ENCODE measurements at regions not wholly inside any gene's neighbourhood (a gene's known extent, or its start where the extent isn't known, plus 50 kb on each side); places are given as distances from the start of the nearest gene placed in this dataset.

- Histone ChIP-seq H3K36me3 (ENCODE audit: control insufficient read depth in 2 of 2, extremely low read depth in 1 of 2, insufficient read depth in 1 of 2, low read length in 1 of 2) (no peaks in the 10 kb centered on the region), H3K27ac (ENCODE audit: low read length) (no peak overlapping the region), H3K9me3 (no peaks in the 10 kb centered on the region), H3K4me1 (ENCODE audit: control insufficient read depth in 1 of 2, extremely low read depth in 1 of 2, insufficient read depth in 2 of 2, low read length in 2 of 2) (peaks cover 12 to 15% of the 10 kb centered on the region in 2 experiments), H3K27me3 (replicated peaks in 1 of 2; ENCODE audit: control insufficient read depth in 2 of 2, extremely low read depth in 1 of 2, insufficient read depth in 2 of 2, low read length in 1 of 2) (no peaks in the 10 kb centered on the region), H3K4me3 (ENCODE audit: control insufficient read depth in 1 of 2, extremely low read depth in 1 of 2, low read length in 1 of 2) (no peak overlapping the region)
- H3K27ac Mint-ChIP-seq = no peak overlapping the region
- POLR2A ChIA-PET = no interaction called here
- H3K4me3 Mint-ChIP-seq = no peak overlapping the region
- 87% methylated on average over 5 of the region's 5 CpGs for WGBS (ENCODE audit: insufficient coverage)
- no peak for DNase-seq
- CTCF ChIA-PET = no interaction called here
- H3K4me1 Mint-ChIP-seq = peaks cover 18 to 21% (median 19%) of the 10 kb centered on the region in 3 donors
- no peak for ATAC-seq (replicated peaks in 1 of 4)
- peaks cover 8% of the 10 kb centered on the region for H3K36me3 Mint-ChIP-seq
- H3K27me3 Mint-ChIP-seq = no peaks in the 10 kb centered on the region
- peaks cover 8 to 22% (median 11%) of the 10 kb centered on the region in 3 donors for H3K9me3 Mint-ChIP-seq
Measured at GRCh38 chr14:97336816-97337215, 539.6 kb downstream of the VRK1 start.

- ATAC-seq (replicated peaks in 1 of 4) (no peak), DNase-seq (no peak)
- CTCF ChIA-PET = no interaction called here
- Mint-ChIP-seq H3K9me3 (peaks cover 8 to 22% (median 11%) of the 10 kb centered on the region in 3 donors), H3K27ac (peak overlapping the region in 1 of 2 donors; percentile 35), H3K4me1 (peaks cover 14 to 16% (median 15%) of the 10 kb centered on the region in 3 donors), H3K27me3 (no peaks in the 10 kb centered on the region), H3K36me3 (peaks cover 8% of the 10 kb centered on the region), H3K4me3 (no peak overlapping the region)
- H3K9me3 ChIP-seq = no peaks in the 10 kb centered on the region
- no peak overlapping the region for H3K4me3 ChIP-seq (ENCODE audit: control insufficient read depth in 1 of 2, extremely low read depth in 1 of 2, low read length in 1 of 2)
- no peaks in the 10 kb centered on the region for H3K36me3 ChIP-seq (ENCODE audit: control insufficient read depth in 2 of 2, extremely low read depth in 1 of 2, insufficient read depth in 1 of 2, low read length in 1 of 2)
- WGBS (ENCODE audit: insufficient coverage) = 95% methylated on average over 3 of the region's 3 CpGs
- POLR2A ChIA-PET = no interaction called here
- no peak overlapping the region for H3K27ac ChIP-seq (ENCODE audit: low read length)
- no peaks in the 10 kb centered on the region for H3K27me3 ChIP-seq (replicated peaks in 1 of 2; ENCODE audit: control insufficient read depth in 2 of 2, extremely low read depth in 1 of 2, insufficient read depth in 2 of 2, low read length in 1 of 2)
- H3K4me1 ChIP-seq (ENCODE audit: control insufficient read depth in 1 of 2, extremely low read depth in 1 of 2, insufficient read depth in 2 of 2, low read length in 2 of 2) = peaks cover 9 to 12% of the 10 kb centered on the region in 2 experiments
Measured at GRCh38 chr14:97337267-97337666, 540.1 kb downstream of the VRK1 start.

- H3K9me3 ChIP-seq = no peaks in the 10 kb centered on the region
- H3K36me3 ChIP-seq (ENCODE audit: control insufficient read depth in 2 of 2, extremely low read depth in 1 of 2, insufficient read depth in 1 of 2, low read length in 1 of 2) = no peaks in the 10 kb centered on the region
- DNase-seq = no peak
- peaks cover 8% of the 10 kb centered on the region for H3K36me3 Mint-ChIP-seq
- peaks cover 10 to 12% (median 11%) of the 10 kb centered on the region in 3 donors for H3K4me1 Mint-ChIP-seq
- H3K9me3 Mint-ChIP-seq = peaks cover 8 to 22% (median 11%) of the 10 kb centered on the region in 3 donors
- H3K4me3 ChIP-seq (ENCODE audit: control insufficient read depth in 1 of 2, extremely low read depth in 1 of 2, low read length in 1 of 2) = no peak overlapping the region
- H3K27ac ChIP-seq (ENCODE audit: low read length) = no peak overlapping the region
- no peak for ATAC-seq (replicated peaks in 1 of 4)
- CTCF ChIA-PET = no interaction called here
- H3K27me3 Mint-ChIP-seq = no peaks in the 10 kb centered on the region
- whole genome bisulfite sequencing (ENCODE audit: insufficient coverage) = 46% methylated on average over 2 of the region's 2 CpGs
- POLR2A ChIA-PET = no interaction called here
- peak overlapping the region in 1 of 2 donors; percentile 35 for H3K27ac Mint-ChIP-seq
- no peak overlapping the region for H3K4me3 Mint-ChIP-seq
- H3K4me1 ChIP-seq (ENCODE audit: control insufficient read depth in 1 of 2, extremely low read depth in 1 of 2, insufficient read depth in 2 of 2, low read length in 2 of 2) = peaks cover 8 to 9% of the 10 kb centered on the region in 2 experiments
- H3K27me3 ChIP-seq (replicated peaks in 1 of 2; ENCODE audit: control insufficient read depth in 2 of 2, extremely low read depth in 1 of 2, insufficient read depth in 2 of 2, low read length in 1 of 2) = no peaks in the 10 kb centered on the region
Measured at GRCh38 chr14:97337670-97338069, 540.5 kb downstream of the VRK1 start.

- Histone ChIP-seq H3K27ac (ENCODE audit: low read length) (no peak overlapping the region), H3K4me1 (ENCODE audit: control insufficient read depth in 1 of 2, extremely low read depth in 1 of 2, insufficient read depth in 2 of 2, low read length in 2 of 2) (no peaks in the 10 kb centered on the region), H3K9me3 (no peaks in the 10 kb centered on the region), H3K27me3 (replicated peaks in 1 of 2; ENCODE audit: control insufficient read depth in 2 of 2, extremely low read depth in 1 of 2, insufficient read depth in 2 of 2, low read length in 1 of 2) (no peaks in the 10 kb centered on the region), H3K4me3 (ENCODE audit: control insufficient read depth in 1 of 2, extremely low read depth in 1 of 2, low read length in 1 of 2) (no peak overlapping the region), H3K36me3 (ENCODE audit: control insufficient read depth in 2 of 2, extremely low read depth in 1 of 2, insufficient read depth in 1 of 2, low read length in 1 of 2) (no peaks in the 10 kb centered on the region)
- no CpG with 5 or more reads among the region's 4 CpGs for WGBS (ENCODE audit: insufficient coverage)
- peaks cover 8% of the 10 kb centered on the region for H3K36me3 Mint-ChIP-seq
- DNase-seq = no peak
- ATAC-seq (replicated peaks in 1 of 4) = no peak
- peaks cover 0 to 2% of the 10 kb centered on the region in 2 donors for H3K27me3 Mint-ChIP-seq
- CTCF ChIA-PET = no interaction called here
- no peaks in the 10 kb centered on the region for H3K4me1 Mint-ChIP-seq
- no peak overlapping the region for H3K4me3 Mint-ChIP-seq
- H3K9me3 Mint-ChIP-seq = peaks cover 4 to 12% (median 5%) of the 10 kb centered on the region in 3 donors
- no peak overlapping the region for H3K27ac Mint-ChIP-seq
- POLR2A ChIA-PET = no interaction called here
Measured at GRCh38 chr14:97344666-97345065, 547.5 kb downstream of the VRK1 start.

- 97% methylated on average over 3 of the region's 3 CpGs for WGBS (ENCODE audit: insufficient coverage)
- H3K27me3 ChIP-seq (replicated peaks in 1 of 2; ENCODE audit: control insufficient read depth in 2 of 2, extremely low read depth in 1 of 2, insufficient read depth in 2 of 2, low read length in 1 of 2) = no peaks in the 10 kb centered on the region
- POLR2A ChIA-PET = interaction anchor here in 1 of 2 donors (0.6 kb wide), 1 partner anchor 129 kb away, joined by 3 read pairs; no protein-coding TSS in a partner anchor
Measured at GRCh38 chr14:97346675-97347074, 549.5 kb downstream of the VRK1 start.

GRCh38 chr14:97349463-97349862, 552.3 kb downstream of the VRK1 start:
- ChIA-PET POLR2A (no interaction called here), CTCF (no interaction called here)
- no peak overlapping the region for H3K27ac ChIP-seq (ENCODE audit: low read length)
- no peaks in the 10 kb centered on the region for H3K9me3 Mint-ChIP-seq
- peaks cover 0 to 11% (median 6%) of the 10 kb centered on the region in 3 donors for H3K4me1 Mint-ChIP-seq
- no peak for ATAC-seq (replicated peaks in 1 of 4)
- no peak overlapping the region for H3K4me3 ChIP-seq (ENCODE audit: control insufficient read depth in 1 of 2, extremely low read depth in 1 of 2, low read length in 1 of 2)
- no peak for DNase-seq
- 83% methylated on average over 1 of the region's 3 CpGs for WGBS (ENCODE audit: insufficient coverage)
- H3K36me3 ChIP-seq (ENCODE audit: control insufficient read depth in 2 of 2, extremely low read depth in 1 of 2, insufficient read depth in 1 of 2, low read length in 1 of 2) = no peaks in the 10 kb centered on the region
- peaks cover 0 to 6% of the 10 kb centered on the region in 2 experiments for H3K4me1 ChIP-seq (ENCODE audit: control insufficient read depth in 1 of 2, extremely low read depth in 1 of 2, insufficient read depth in 2 of 2, low read length in 2 of 2)
- no peak overlapping the region for H3K27ac Mint-ChIP-seq
- peaks cover 0 to 2% of the 10 kb centered on the region in 2 donors for H3K27me3 Mint-ChIP-seq
- H3K27me3 ChIP-seq (replicated peaks in 1 of 2; ENCODE audit: control insufficient read depth in 2 of 2, extremely low read depth in 1 of 2, insufficient read depth in 2 of 2, low read length in 1 of 2) = no peaks in the 10 kb centered on the region
- no peaks in the 10 kb centered on the region for H3K9me3 ChIP-seq
- H3K36me3 Mint-ChIP-seq = no peaks in the 10 kb centered on the region
- no peak overlapping the region for H3K4me3 Mint-ChIP-seq

More at GRCh38 chr14:97346675-97347074, 549.5 kb downstream of the VRK1 start:
- no peak for ATAC-seq (replicated peaks in 1 of 4)
- H3K27ac ChIP-seq (ENCODE audit: low read length) = no peak overlapping the region
- no peaks in the 10 kb centered on the region for H3K9me3 Mint-ChIP-seq
- no peaks in the 10 kb centered on the region for H3K36me3 Mint-ChIP-seq
- no peak overlapping the region for H3K27ac Mint-ChIP-seq
- H3K9me3 ChIP-seq = no peaks in the 10 kb centered on the region
- H3K4me1 Mint-ChIP-seq = peaks cover 0 to 9% (median 6%) of the 10 kb centered on the region in 3 donors
- CTCF ChIA-PET = no interaction called here
- H3K27me3 Mint-ChIP-seq = peaks cover 0 to 2% of the 10 kb centered on the region in 2 donors
- no peaks in the 10 kb centered on the region for H3K36me3 ChIP-seq (ENCODE audit: control insufficient read depth in 2 of 2, extremely low read depth in 1 of 2, insufficient read depth in 1 of 2, low read length in 1 of 2)
- no peak overlapping the region for H3K4me3 Mint-ChIP-seq
- no peak overlapping the region for H3K4me3 ChIP-seq (ENCODE audit: control insufficient read depth in 1 of 2, extremely low read depth in 1 of 2, low read length in 1 of 2)
- DNase-seq = no peak
- peaks cover 0 to 6% of the 10 kb centered on the region in 2 experiments for H3K4me1 ChIP-seq (ENCODE audit: control insufficient read depth in 1 of 2, extremely low read depth in 1 of 2, insufficient read depth in 2 of 2, low read length in 2 of 2)

- ATAC-seq (replicated peaks in 1 of 4) = no peak
- peaks cover 0 to 6% of the 10 kb centered on the region in 2 experiments for H3K4me1 ChIP-seq (ENCODE audit: control insufficient read depth in 1 of 2, extremely low read depth in 1 of 2, insufficient read depth in 2 of 2, low read length in 2 of 2)
- ChIA-PET POLR2A (no interaction called here), CTCF (no interaction called here)
- no peaks in the 10 kb centered on the region for H3K27me3 ChIP-seq (replicated peaks in 1 of 2; ENCODE audit: control insufficient read depth in 2 of 2, extremely low read depth in 1 of 2, insufficient read depth in 2 of 2, low read length in 1 of 2)
- no peaks in the 10 kb centered on the region for H3K9me3 ChIP-seq
- no peak overlapping the region for H3K4me3 ChIP-seq (ENCODE audit: control insufficient read depth in 1 of 2, extremely low read depth in 1 of 2, low read length in 1 of 2)
- H3K27ac ChIP-seq (ENCODE audit: low read length) = no peak overlapping the region
- Mint-ChIP-seq H3K36me3 (no peaks in the 10 kb centered on the region), H3K27ac (no peak overlapping the region), H3K4me3 (no peak overlapping the region), H3K27me3 (peaks cover 0 to 2% of the 10 kb centered on the region in 2 donors), H3K9me3 (no peaks in the 10 kb centered on the region), H3K4me1 (peaks cover 0 to 15% (median 10%) of the 10 kb centered on the region in 3 donors)
- WGBS (ENCODE audit: insufficient coverage) = 80% methylated on average over 1 of the region's 3 CpGs
- no peak for DNase-seq
- H3K36me3 ChIP-seq (ENCODE audit: control insufficient read depth in 2 of 2, extremely low read depth in 1 of 2, insufficient read depth in 1 of 2, low read length in 1 of 2) = no peaks in the 10 kb centered on the region
Measured at GRCh38 chr14:97349946-97350345, 552.8 kb downstream of the VRK1 start.
